GM23338 (cell line): ENCODE measurements at regions not wholly inside any gene's neighbourhood (a gene's known extent, or its start where the extent isn't known, plus 50 kb on each side); places are given as distances from the start of the nearest gene placed in this dataset.

ENCODE experiments used
- ATAC-seq: fragments of 200-7000 bp; cut with Tn5 transposase; 3 replicates; pipeline ENCODE4 v1.9.1; 2020
- DNase-seq: peaks from one replicate; pipeline ENCODE4 v3.0.0-alpha.2; 2015; ENCODE audit warnings: low spot score
- H2AFZ ChIP-seq: fragments of 200-600 bp; sonication (generic); 2 replicates; pipeline ENCODE4 v1.8.0; 2016; ENCODE audit warnings: antibody characterized with exemption, mild to moderate bottlenecking, moderate library complexity
- H3F3A ChIP-seq: fragments of 200-600 bp; sonication (generic); replicated peaks from 2 replicates; pipeline ENCODE4 v1.8.0; 2017; ENCODE audit warnings: antibody characterized with exemption, mixed run types, low read depth
- H3K27ac ChIP-seq: fragments of 200-600 bp; sonication (generic); 2 replicates; pipeline ENCODE4 v1.6.1; 2016; ENCODE audit warnings: low read depth
- H3K27me3 ChIP-seq: fragments of 200-600 bp; sonication (generic); 2 replicates; pipeline ENCODE4 v1.8.0; 2016; ENCODE audit warnings: mild to moderate bottlenecking, mixed run types, moderate library complexity; ENCODE audit not compliant: insufficient read depth
- H3K36me3 ChIP-seq: fragments of 200-600 bp; sonication (generic); 2 replicates; pipeline ENCODE4 v1.8.0; 2016; ENCODE audit warnings: mild to moderate bottlenecking; ENCODE audit not compliant: insufficient read depth
- H3K4me1 ChIP-seq: fragments of 200-600 bp; sonication (generic); 2 replicates; pipeline ENCODE4 v1.8.0; 2016; ENCODE audit warnings: mild to moderate bottlenecking, moderate library complexity; ENCODE audit not compliant: insufficient read depth
- H3K4me2 ChIP-seq: fragments of 200-600 bp; sonication (generic); 2 replicates; pipeline ENCODE4 v1.7.1; 2017; ENCODE audit warnings: mixed run types
- H3K4me3 ChIP-seq: fragments of 200-600 bp; sonication (generic); 2 replicates; pipeline ENCODE4 v1.6.1; 2016; ENCODE audit warnings: mixed run types
- H3K79me2 ChIP-seq: fragments of 200-600 bp; sonication (generic); replicated peaks from 2 replicates; pipeline ENCODE4 v1.8.0; 2017; ENCODE audit warnings: mild to moderate bottlenecking; ENCODE audit not compliant: insufficient read depth
- H3K9me2 ChIP-seq: fragments of 200-600 bp; sonication (generic); 2 replicates; pipeline ENCODE4 v1.8.0; 2017; ENCODE audit not compliant: insufficient read depth
- H4K20me1 ChIP-seq: fragments of 200-600 bp; sonication (generic); replicated peaks from 2 replicates; pipeline ENCODE4 v1.8.0; 2017; ENCODE audit warnings: mild to moderate bottlenecking; ENCODE audit not compliant: insufficient read depth
- H3K27ac Mint-ChIP-seq: 2 replicates; pipeline ENCODE4 v1.8.0; 2020; ENCODE audit warnings: inconsistent platforms, mild to moderate bottlenecking, moderate library complexity, mixed read lengths
- H3K27me3 Mint-ChIP-seq: 3 replicates; pipeline ENCODE4 v1.8.0; 2022; ENCODE audit warnings: low read depth, mild to moderate bottlenecking, moderate library complexity, mixed read lengths, inconsistent platforms; ENCODE audit not compliant: insufficient read depth, poor library complexity
- H3K36me3 Mint-ChIP-seq: 3 replicates; pipeline ENCODE4 v1.8.0; 2021; ENCODE audit warnings: low read depth, mild to moderate bottlenecking, inconsistent platforms, moderate library complexity, mixed read lengths
- H3K4me1 Mint-ChIP-seq: 3 replicates; pipeline ENCODE4 v1.8.0; 2020; ENCODE audit warnings: mild to moderate bottlenecking, inconsistent platforms, mixed read lengths
- H3K4me3 Mint-ChIP-seq: 3 replicates; pipeline ENCODE4 v1.8.0; 2021; ENCODE audit warnings: moderate library complexity, mild to moderate bottlenecking, inconsistent platforms, mixed read lengths
- H3K9me3 Mint-ChIP-seq: 3 replicates; pipeline ENCODE4 v1.8.0; 2020; ENCODE audit warnings: moderate library complexity, mild to moderate bottlenecking, inconsistent platforms, mixed read lengths
- CREB1 ChIP-seq: fragments of 250-450 bp; sonication (Bioruptor Pico); IDR thresholded peaks from 2 replicates; pipeline ENCODE4 v1.5.0; 2020; ENCODE audit warnings: low read depth, mild to moderate bottlenecking, moderate library complexity
- CTCF ChIP-seq, 2 experiments: fragments of 200-600 bp in 1 of 2; sonication (generic) in 1 of 2; conservative IDR thresholded peaks; 2 replicates each; pipeline versions ENCODE4 v1.5.1 to v1.6.1; 2016 to 2017; ENCODE audit warnings: antibody characterized with exemption in 2 of 2, low read depth in 2 of 2, mild to moderate bottlenecking in 2 of 2, moderate library complexity in 1 of 2
- EZH2 ChIP-seq: fragments of 200-600 bp; sonication (generic); IDR thresholded peaks from one replicate; pipeline ENCODE4 v1.8.0; 2017; ENCODE audit warnings: antibody characterized with exemption, mild to moderate bottlenecking, low read depth; ENCODE audit not compliant: unreplicated experiment
- EZH2phosphoT487 ChIP-seq: fragments of 200-600 bp; sonication (generic); IDR thresholded peaks from one replicate; pipeline ENCODE4 v1.8.1; 2018; ENCODE audit warnings: antibody characterized with exemption; ENCODE audit not compliant: unreplicated experiment
- REST ChIP-seq: IDR thresholded peaks from one replicate; pipeline ENCODE4 v1.6.1; 2018; ENCODE audit warnings: antibody characterized with exemption; ENCODE audit not compliant: unreplicated experiment
- STAT1 ChIP-seq: IDR thresholded peaks from one replicate; pipeline ENCODE4 v1.6.1; 2016; ENCODE audit warnings: antibody characterized with exemption; ENCODE audit not compliant: unreplicated experiment
- ZNF114 ChIP-seq: fragments of 250-450 bp; sonication (Bioruptor Pico); IDR thresholded peaks from 2 replicates; pipeline ENCODE4 v1.5.0; 2020; ENCODE audit warnings: mild to moderate bottlenecking, moderate library complexity

DNA sequence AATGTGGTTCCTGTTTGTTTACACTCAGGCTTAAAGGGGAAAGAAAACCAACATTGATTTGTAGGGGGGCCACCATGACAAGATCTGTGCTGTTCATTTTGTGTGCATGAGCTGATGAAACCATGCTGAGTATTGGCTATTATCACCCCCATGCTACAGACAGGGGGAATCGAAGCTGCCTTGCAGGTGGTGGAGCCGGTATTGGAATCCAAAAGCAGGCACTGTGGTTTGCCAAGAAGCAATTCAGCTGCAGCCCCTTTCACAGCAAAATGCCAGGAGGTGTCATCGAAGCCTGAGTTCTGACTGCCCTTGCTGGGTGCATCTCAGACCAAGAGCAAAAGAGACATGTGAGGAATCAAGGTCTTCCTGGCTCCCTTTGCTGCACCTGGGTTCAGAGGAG, 221.9 kb downstream of the UXS1 start (continued):
- TF ChIP-seq ZNF114 (CRISPR knock-in tag) = no peak
- TF ChIP-seq EZH2phosphoT487 = no peak
- no peak for TF ChIP-seq REST

- peak; percentile 89 to 94 for TF ChIP-seq CTCF (conservative IDR thresholded peaks at IDR 0.05; ENCODE audit: low read depth in 2 of 2)
- TF ChIP-seq CREB1 (CRISPR knock-in tag) = no peak
- Mint-ChIP-seq H3K9me3 (peaks cover 14% of the 10 kb centered on the region; the same call in 1 of the 3 replicates), H3K4me1 (peaks cover 4% of the 10 kb centered on the region; the same call in 1 of the 3 replicates), H3K36me3 (no peaks in the 10 kb centered on the region; the same call in 2 of the 3 replicates), H3K27me3 (peaks cover 4% of the 10 kb centered on the region), H3K4me3 (no peak overlapping the region), H3K27ac (no peak overlapping the region)
- no peaks in the 10 kb centered on the region for H3K27me3 ChIP-seq
- H3K4me1 ChIP-seq = no peaks in the 10 kb centered on the region
- H3K36me3 ChIP-seq = no peaks in the 10 kb centered on the region
- peaks cover 7% of the 10 kb centered on the region; the same call in 1 of the 2 replicates for H3K9me2 ChIP-seq
- no peaks in the 10 kb centered on the region for H3F3A ChIP-seq
- no peak overlapping the region for H3K4me3 ChIP-seq
- DNase-seq = peak; percentile 77
- H3K79me2 ChIP-seq = no peaks in the 10 kb centered on the region
- H2AFZ ChIP-seq = no peak overlapping the region
- H3K4me2 ChIP-seq = no peak overlapping the region
- ATAC-seq = peak; percentile 100
- H3K27ac ChIP-seq = no peak overlapping the region
- H4K20me1 ChIP-seq = no peaks in the 10 kb centered on the region
Measured at GRCh38 chr2:105969552-105969951, 224.5 kb downstream of the UXS1 start.

DNA sequence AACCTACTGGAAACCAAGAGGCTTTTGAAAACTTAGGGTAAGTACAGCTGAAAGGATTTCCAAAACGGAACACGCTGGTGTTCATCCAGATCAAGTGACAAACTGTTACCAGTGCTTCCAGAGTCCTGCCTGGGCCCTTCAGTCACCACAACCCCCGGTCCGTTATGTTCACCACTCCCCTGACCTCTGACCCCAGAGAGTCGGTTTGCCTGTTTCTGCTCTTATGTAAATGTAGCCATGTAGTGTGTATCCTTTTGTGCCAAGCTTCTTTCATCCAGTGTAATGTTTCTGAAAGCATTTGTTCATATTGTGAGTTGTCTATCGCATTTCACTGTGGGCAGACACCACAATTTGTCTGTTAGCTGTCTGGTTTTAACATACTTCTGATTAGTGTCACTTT, 217.5 kb downstream of the NCK2 start:
- H3K27me3 ChIP-seq = no peaks in the 10 kb centered on the region
- peaks cover 7% of the 10 kb centered on the region; the same call in 1 of the 2 replicates for H3K9me2 ChIP-seq
- H2AFZ ChIP-seq = peak overlapping the region; percentile 90
- no peaks in the 10 kb centered on the region for H3K79me2 ChIP-seq
- Mint-ChIP-seq H3K4me1 (peaks cover 27% of the 10 kb centered on the region), H3K27me3 (peaks cover 18% of the 10 kb centered on the region), H3K36me3 (peaks cover 9% of the 10 kb centered on the region; the same call in 2 of the 3 replicates), H3K27ac (no peak overlapping the region), H3K9me3 (peaks cover 17% of the 10 kb centered on the region), H3K4me3 (no peak overlapping the region)
- H3K4me3 ChIP-seq = no peak overlapping the region
- ATAC-seq (peak; percentile 18; the same call in 2 of the 3 replicates), DNase-seq (no peak)
- H3F3A ChIP-seq = no peaks in the 10 kb centered on the region
- H3K4me2 ChIP-seq = no peak overlapping the region; the same call in 1 of the 2 replicates
- H4K20me1 ChIP-seq = no peaks in the 10 kb centered on the region
- TF ChIP-seq EZH2phosphoT487 (no peak), STAT1 (no peak), CTCF (conservative IDR thresholded peaks at IDR 0.05; ENCODE audit: low read depth in 2 of 2) (no peak), EZH2 (no peak), ZNF114 (CRISPR knock-in tag) (no peak)
- no peaks in the 10 kb centered on the region; the same call in none of the 2 replicates for H3K4me1 ChIP-seq
- H3K27ac ChIP-seq = no peak overlapping the region
- H3K36me3 ChIP-seq = peaks cover 4% of the 10 kb centered on the region; the same call in 1 of the 2 replicates
